GM12878 (cell line): ENCODE measurements at regions not wholly inside any gene's neighbourhood (a gene's known extent, or its start where the extent isn't known, plus 50 kb on each side); places are given as distances from the start of the nearest gene placed in this dataset.

ENCODE experiments used
- ATAC-seq: fragments of 200-7000 bp; cut with Tn5 transposase; 3 replicates; pipeline ENCODE4 v1.9.1; 2020; ENCODE audit warnings: mild to moderate bottlenecking, moderate library complexity
- BruUV-seq: library from RNA; stranded (reverse); fragments of 400-500 nt; replicated peaks from 2 replicates; lab custom pipeline; 2021; lab: Mats Ljungman, UMichigan
- CTCF ChIA-PET: fragments of 300-600 bp; sonication (Branson Sonifier 250); formaldehyde crosslinking; extraction: SDS; loops from one replicate; lab custom pipeline; 2021; ENCODE audit warnings: inconsistent platforms; lab: Yijun Ruan, JAX
- POLR2A ChIA-PET: fragments of 350-600 bp; formaldehyde crosslinking; extraction: SDS; loops from one replicate; lab custom pipeline; 2021; ENCODE audit warnings: inconsistent platforms; lab: Charles Lee
- RAD21 ChIA-PET: fragments of 300-600 bp; sonication (Branson Sonifier 250); formaldehyde crosslinking; loops from one replicate; lab custom pipeline; 2023; ENCODE audit warnings: antibody characterized with exemption; ENCODE audit not compliant: unreplicated experiment; lab: Charles Lee
- SMC1A ChIA-PET: fragments of 300-600 bp; sonication (Branson Sonifier 250); formaldehyde crosslinking; loops from one replicate; lab custom pipeline; 2023; ENCODE audit not compliant: unreplicated experiment, uncharacterized antibody; lab: Charles Lee
- DNase-seq: peaks from one replicate; pipeline ENCODE4 v3.0.0-alpha.2; 2011; ENCODE audit warnings: low read depth, low spot score
- FAIRE-seq: peaks from 3 replicates; lab custom pipeline; 2011; peaks lifted over from hg19 to GRCh38; lab: Jason Lieb, UNC
- H2AFZ ChIP-seq: 2 replicates; pipeline ENCODE4 v1.6.0; 2011; ENCODE audit warnings: low read depth, low read length, control low read depth; ENCODE audit not compliant: control insufficient read depth
- H3K27ac ChIP-seq: 2 replicates; pipeline ENCODE4 v1.5.1; 2011; ENCODE audit warnings: control low read depth; ENCODE audit not compliant: control insufficient read depth, insufficient read depth
- H3K27me3 ChIP-seq, 2 experiments: replicated peaks in 1 of 2; 2 replicates each; pipeline versions ENCODE4 v1.6.0 to v1.6.1; 2011; ENCODE audit warnings: low read length in 1 of 2; ENCODE audit not compliant: control insufficient read depth in 2 of 2, insufficient read depth in 2 of 2
- H3K36me3 ChIP-seq, 2 experiments: 2 replicates each; pipeline ENCODE4 v1.5.1; 2011; ENCODE audit warnings: low read length in 1 of 2; ENCODE audit not compliant: control insufficient read depth in 2 of 2, insufficient read depth in 2 of 2
- H3K4me1 ChIP-seq: 2 replicates; pipeline ENCODE4 v1.6.1; 2011; ENCODE audit warnings: mild to moderate bottlenecking, low read length, moderate library complexity, mixed read lengths; ENCODE audit not compliant: control insufficient read depth, insufficient read depth
- H3K4me2 ChIP-seq: 2 replicates; pipeline ENCODE4 v1.6.0; 2011; ENCODE audit warnings: control low read depth; ENCODE audit not compliant: control insufficient read depth, insufficient read depth
- H3K4me3 ChIP-seq: fragments of 200-600 bp; sonication (generic); 2 replicates; pipeline ENCODE4 v1.5.1; 2016
- H3K79me2 ChIP-seq: 2 replicates; pipeline ENCODE4 v1.6.0; 2011; ENCODE audit warnings: low read length; ENCODE audit not compliant: control insufficient read depth, insufficient read depth
- H3K9ac ChIP-seq: 2 replicates; pipeline ENCODE4 v1.8.0; 2011; ENCODE audit warnings: low read length, control low read depth, mixed read lengths; ENCODE audit not compliant: control insufficient read depth, insufficient read depth
- H3K9me3 ChIP-seq: replicated peaks from 3 replicates; pipeline ENCODE4 v1.5.1; 2011; ENCODE audit warnings: mild to moderate bottlenecking, low read length; ENCODE audit not compliant: control insufficient read depth, insufficient read depth
- H4K20me1 ChIP-seq: 2 replicates; pipeline ENCODE4 v1.6.0; 2011; ENCODE audit not compliant: control insufficient read depth, insufficient read depth
- FOS ChIP-seq: IDR thresholded peaks from 3 replicates; pipeline ENCODE4 v1.6.1; 2011; ENCODE audit warnings: borderline replicate concordance; ENCODE audit not compliant: insufficient read length; ENCODE audit errors: extremely low read depth
- IKZF1 ChIP-seq: fragments of 450-650 bp; conservative IDR thresholded peaks from 2 replicates; pipeline ENCODE4 v1.6.1; 2017; ENCODE audit warnings: antibody characterized with exemption, mild to moderate bottlenecking
- KLF5 ChIP-seq: fragments of 450-650 bp; IDR thresholded peaks from 2 replicates; pipeline ENCODE4 v1.6.1; 2014; ENCODE audit warnings: mild to moderate bottlenecking; ENCODE audit not compliant: partially characterized antibody
- MYC ChIP-seq: IDR thresholded peaks from 2 replicates; pipeline ENCODE4 v1.6.1; 2011; ENCODE audit warnings: mild to moderate bottlenecking, low read length, moderate library complexity, inconsistent platforms; ENCODE audit not compliant: insufficient read depth, insufficient replicate concordance, insufficient read length, severe bottlenecking
- NFIC ChIP-seq: IDR thresholded peaks from 2 replicates; pipeline ENCODE4 v1.6.1; 2012; ENCODE audit warnings: low read depth, mild to moderate bottlenecking, inconsistent platforms, low read length, moderate library complexity
- NR2C2 ChIP-seq: IDR thresholded peaks from 2 replicates; pipeline ENCODE4 v1.6.1; 2011; ENCODE audit warnings: borderline replicate concordance, low read depth; ENCODE audit not compliant: control insufficient read depth, insufficient read length
- NR2F1 ChIP-seq: fragments of 450-650 bp; conservative IDR thresholded peaks from 2 replicates; pipeline ENCODE4 v1.6.1; 2017; ENCODE audit warnings: mild to moderate bottlenecking
- POLR2AphosphoS5 ChIP-seq: IDR thresholded peaks from 2 replicates; pipeline ENCODE4 v1.6.1; 2011; ENCODE audit warnings: mild to moderate bottlenecking, low read length, inconsistent platforms
- RAD21 ChIP-seq: IDR thresholded peaks from 2 replicates; pipeline ENCODE4 v1.6.1; 2011; ENCODE audit warnings: mild to moderate bottlenecking, low read depth, low read length, moderate library complexity; ENCODE audit not compliant: insufficient read depth
- SMAD1 ChIP-seq: fragments of 450-650 bp; IDR thresholded peaks from 2 replicates; pipeline ENCODE4 v1.6.1; 2018; ENCODE audit warnings: mild to moderate bottlenecking, low read depth; ENCODE audit not compliant: partially characterized antibody
- SPI1 ChIP-seq: IDR thresholded peaks from 2 replicates; pipeline ENCODE4 v1.6.1; 2011; ENCODE audit warnings: low read depth, mild to moderate bottlenecking, low read length, moderate library complexity, borderline replicate concordance; ENCODE audit not compliant: insufficient read depth
- TCF12 ChIP-seq: IDR thresholded peaks from 2 replicates; pipeline ENCODE4 v1.6.1; 2011; ENCODE audit warnings: low read depth, mild to moderate bottlenecking, low read length
- WGBS: methylation state at CpG from one replicate; pipeline ENCODE4 v1.1.6; 2016; ENCODE audit warnings: low lambda C conversion rate; ENCODE audit not compliant: insufficient replicate concordance, insufficient coverage; ENCODE audit errors: missing lambda C conversion rate; 5-methylcytosine and 5-hydroxymethylcytosine counted together
- in situ Hi-C: fragments of 300-500 bp; cut with MboI; formaldehyde crosslinking; loops from 9 replicates; pipeline ENCODE4 v1.14.3; 2018; ENCODE audit warnings: mixed read lengths
- intact Hi-C: fragments of 100-400 bp; cut with micrococcal nuclease; formaldehyde crosslinking; loops from one replicate; pipeline ENCODE4 v1.14.2; 2022; ENCODE audit not compliant: unreplicated experiment
- TF ChIP-seq, protein P1 (sequence below): IDR thresholded peaks from 2 replicates; pipeline ENCODE4 v1.6.1; 2011; ENCODE audit warnings: mild to moderate bottlenecking, low read depth, low read length, moderate library complexity; ENCODE audit not compliant: insufficient replicate concordance
- TF ChIP-seq, protein P2 (sequence below): fragments of 450-650 bp; IDR thresholded peaks from 2 replicates; pipeline ENCODE4 v1.6.1; 2017; ENCODE audit warnings: mild to moderate bottlenecking

DNA sequence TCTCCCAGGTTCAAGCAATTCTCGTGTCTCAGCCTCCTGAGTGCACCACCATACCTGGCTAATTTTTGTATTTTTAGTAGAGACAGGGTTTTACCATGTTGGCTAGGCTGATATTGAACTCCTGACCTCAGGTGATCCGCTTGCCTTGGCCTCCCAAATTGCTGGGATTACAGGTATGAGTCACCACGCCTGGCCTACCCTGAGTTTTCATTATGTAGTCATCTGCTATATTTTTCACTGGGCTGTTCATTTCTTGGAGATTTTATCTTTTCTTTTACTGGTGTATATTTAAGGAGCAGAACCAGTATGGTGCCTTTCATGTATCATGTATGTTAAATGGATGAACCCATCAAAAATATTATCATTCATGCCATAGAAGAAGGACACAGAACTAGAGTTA is 377.0 kb upstream of the ACTBL2 start:
- Histone ChIP-seq H3K4me3 (no peak overlapping the region), H3K4me2 (no peak overlapping the region), H3K9ac (no peak overlapping the region), H3K79me2 (no peaks in the 10 kb centered on the region), H2AFZ (no peak overlapping the region), H3K27me3 (no peaks in the 10 kb centered on the region), H4K20me1 (no peaks in the 10 kb centered on the region), H3K9me3 (no peaks in the 10 kb centered on the region), H3K27ac (no peak overlapping the region), H3K36me3 (no peaks in the 10 kb centered on the region), H3K4me1 (no peaks in the 10 kb centered on the region)
- RAD21 ChIA-PET, result no interaction called here
- intact Hi-C loops (no loop called here), in situ Hi-C loops (no loop called here)
- FAIRE-seq, result no peak
- no peak for DNase-seq
- POLR2A ChIA-PET, result no interaction called here
- SMC1A ChIA-PET, result no interaction called here
- ATAC-seq, result no peak
- TF ChIP-seq NR2F1 (no peak), RAD21 (no peak), SPI1 (no peak), NR2C2 (no peak), SMAD1 (no peak), IKZF1 (no peak), TCF12 (no peak)
- no TSS peak for BruUV-seq
- 0% methylated on average over 3 of the region's 3 CpGs for WGBS
- CTCF ChIA-PET, result no interaction called here

DNA sequence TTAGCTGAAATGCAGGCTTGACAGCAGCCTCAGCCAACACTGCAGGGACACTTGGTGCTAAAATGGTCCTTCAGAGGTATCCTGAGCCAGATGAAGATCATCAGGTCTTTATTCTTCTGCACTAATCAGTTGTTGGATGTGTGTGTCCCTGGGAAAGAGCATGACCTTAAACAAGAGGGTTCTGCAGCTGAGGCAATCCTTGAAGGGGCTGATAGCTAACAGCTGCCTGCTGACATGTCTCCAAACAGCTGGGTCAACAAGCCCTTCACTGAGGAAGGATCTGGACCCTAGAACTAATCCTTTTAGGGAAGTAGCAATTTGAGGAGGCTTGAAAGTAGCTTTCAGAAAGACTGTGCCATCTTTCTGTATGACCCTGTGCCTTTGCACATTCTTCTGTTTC is 376.3 kb upstream of the ACTBL2 start:
- Histone ChIP-seq H3K79me2 (no peaks in the 10 kb centered on the region), H3K9ac (no peak overlapping the region), H3K27ac (no peak overlapping the region), H3K9me3 (no peaks in the 10 kb centered on the region), H4K20me1 (no peaks in the 10 kb centered on the region), H2AFZ (no peak overlapping the region), H3K36me3 (no peaks in the 10 kb centered on the region), H3K4me3 (no peak overlapping the region), H3K4me2 (no peak overlapping the region), H3K27me3 (no peaks in the 10 kb centered on the region), H3K4me1 (no peaks in the 10 kb centered on the region)
- ChIA-PET CTCF (no interaction called here), POLR2A (no interaction called here), RAD21 (no interaction called here), SMC1A (no interaction called here)
- DNase-seq, result no peak
- no peak for FAIRE-seq
- intact Hi-C loops (no loop called here), in situ Hi-C loops (no loop called here)
- ATAC-seq, result no peak
- no TSS peak for BruUV-seq
- TF ChIP-seq KLF5 (no peak), POLR2AphosphoS5 (no peak), NR2C2 (no peak), FOS (no peak), NFIC (no peak), MYC (no peak), SPI1 (no peak)
- TF ChIP-seq, protein P1, sequence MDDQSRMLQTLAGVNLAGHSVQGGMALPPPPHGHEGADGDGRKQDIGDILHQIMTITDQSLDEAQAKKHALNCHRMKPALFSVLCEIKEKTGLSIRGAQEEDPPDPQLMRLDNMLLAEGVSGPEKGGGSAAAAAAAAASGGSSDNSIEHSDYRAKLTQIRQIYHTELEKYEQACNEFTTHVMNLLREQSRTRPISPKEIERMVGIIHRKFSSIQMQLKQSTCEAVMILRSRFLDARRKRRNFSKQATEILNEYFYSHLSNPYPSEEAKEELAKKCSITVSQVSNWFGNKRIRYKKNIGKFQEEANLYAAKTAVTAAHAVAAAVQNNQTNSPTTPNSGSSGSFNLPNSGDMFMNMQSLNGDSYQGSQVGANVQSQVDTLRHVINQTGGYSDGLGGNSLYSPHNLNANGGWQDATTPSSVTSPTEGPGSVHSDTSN, result no peak
- TF ChIP-seq, protein P2, sequence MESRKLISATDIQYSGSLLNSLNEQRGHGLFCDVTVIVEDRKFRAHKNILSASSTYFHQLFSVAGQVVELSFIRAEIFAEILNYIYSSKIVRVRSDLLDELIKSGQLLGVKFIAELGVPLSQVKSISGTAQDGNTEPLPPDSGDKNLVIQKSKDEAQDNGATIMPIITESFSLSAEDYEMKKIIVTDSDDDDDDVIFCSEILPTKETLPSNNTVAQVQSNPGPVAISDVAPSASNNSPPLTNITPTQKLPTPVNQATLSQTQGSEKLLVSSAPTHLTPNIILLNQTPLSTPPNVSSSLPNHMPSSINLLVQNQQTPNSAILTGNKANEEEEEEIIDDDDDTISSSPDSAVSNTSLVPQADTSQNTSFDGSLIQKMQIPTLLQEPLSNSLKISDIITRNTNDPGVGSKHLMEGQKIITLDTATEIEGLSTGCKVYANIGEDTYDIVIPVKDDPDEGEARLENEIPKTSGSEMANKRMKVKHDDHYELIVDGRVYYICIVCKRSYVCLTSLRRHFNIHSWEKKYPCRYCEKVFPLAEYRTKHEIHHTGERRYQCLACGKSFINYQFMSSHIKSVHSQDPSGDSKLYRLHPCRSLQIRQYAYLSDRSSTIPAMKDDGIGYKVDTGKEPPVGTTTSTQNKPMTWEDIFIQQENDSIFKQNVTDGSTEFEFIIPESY, result no peak
